Natural killer cell (primary cell): ENCODE measurements at regions not wholly inside any gene's neighbourhood (a gene's known extent, or its start where the extent isn't known, plus 50 kb on each side); places are given as distances from the start of the nearest gene placed in this dataset.
"Not testable (repeated sequence)": the region's sequence is repeated elsewhere in the genome, so short reads cannot be mapped to it uniquely, and the experiment has no call there.

Experiments
- ATAC-seq, 3 donors: fragments of 150-1000 bp in 2 of 3; fragments of 200-7000 bp in 1 of 3; cut with Tn5 transposase; 1 replicate in 1 of 3; 2 replicates in 2 of 3; pipeline ENCODE4 v1.10.0; 2021; ENCODE audit warnings: mild to moderate bottlenecking in 2 of 3, moderate library complexity in 2 of 3
- DNase-seq, 2 donors: peaks; one replicate each; pipeline versions ENCODE4 v3.0.0 to v3.0.0-alpha.2; 2013 to 2021; ENCODE audit warnings: mixed read lengths in 1 of 2
- H3K27ac ChIP-seq: one replicate; pipeline ENCODE4 v1.5.1; 2013; ENCODE audit warnings: mild to moderate bottlenecking, low read length
- H3K27me3 ChIP-seq: one replicate; pipeline ENCODE4 v1.6.1; 2013; ENCODE audit warnings: low read length; ENCODE audit not compliant: control insufficient read depth, insufficient read depth
- H3K36me3 ChIP-seq: one replicate; pipeline ENCODE4 v1.6.1; 2013; ENCODE audit warnings: low read length; ENCODE audit not compliant: control insufficient read depth, insufficient read depth
- H3K4me1 ChIP-seq: one replicate; pipeline ENCODE4 v1.6.1; 2013; ENCODE audit warnings: low read length; ENCODE audit not compliant: control insufficient read depth, insufficient read depth
- H3K4me3 ChIP-seq: one replicate; pipeline ENCODE4 v1.5.1; 2013; ENCODE audit warnings: low read length
- H3K9me3 ChIP-seq: one replicate; pipeline ENCODE4 v1.6.1; 2013; ENCODE audit warnings: low read length; ENCODE audit not compliant: control insufficient read depth, insufficient read depth
- H3K27ac Mint-ChIP-seq, 2 donors: one replicate each; pipeline ENCODE4 v1.8.0; 2022; ENCODE audit warnings: mild to moderate bottlenecking in 2 of 2, mixed read lengths in 2 of 2, moderate library complexity in 1 of 2
- H3K27me3 Mint-ChIP-seq, 2 donors: one replicate each; pipeline ENCODE4 v1.8.0; 2022; ENCODE audit warnings: low read depth in 2 of 2, mixed read lengths in 2 of 2
- H3K36me3 Mint-ChIP-seq: one replicate; pipeline ENCODE4 v1.8.0; 2022; ENCODE audit warnings: mixed read lengths
- H3K4me1 Mint-ChIP-seq, 2 donors: one replicate each; pipeline ENCODE4 v1.8.0; 2022; ENCODE audit warnings: mixed read lengths in 2 of 2
- H3K4me3 Mint-ChIP-seq: one replicate; pipeline ENCODE4 v1.8.0; 2022; ENCODE audit warnings: mild to moderate bottlenecking, moderate library complexity, mixed read lengths
- H3K9me3 Mint-ChIP-seq, 2 donors: one replicate each; pipeline ENCODE4 v1.8.0; 2022; ENCODE audit warnings: mixed read lengths in 2 of 2
- CTCF ChIP-seq: fragments of 200-600 bp; IDR thresholded peaks from one replicate; pipeline ENCODE4 v1.8.0; 2022; ENCODE audit warnings: antibody characterized with exemption
- WGBS: methylation state at CpG from one replicate; pipeline ENCODE4 v1.1.7; 2013; ENCODE audit warnings: missing lambda C conversion rate; ENCODE audit not compliant: insufficient coverage; 5-methylcytosine and 5-hydroxymethylcytosine counted together
- intact Hi-C: fragments of 100-400 bp; cut with micrococcal nuclease; formaldehyde crosslinking; loops from one replicate; pipeline ENCODE4 v1.14.2; 2022

GRCh38 chr6:804771-805170 lies 111.8 kb upstream of the EXOC2 start:
- H3K9me3 Mint-ChIP-seq = no peaks in the 10 kb centered on the region

GRCh38 chr6:804317-804716 lies 111.4 kb upstream of the EXOC2 start:
- no peaks in the 10 kb centered on the region for H3K4me1 Mint-ChIP-seq
- H3K36me3 Mint-ChIP-seq = no peaks in the 10 kb centered on the region
- no peak overlapping the region for H3K4me3 ChIP-seq
- no peaks in the 10 kb centered on the region for H3K4me1 ChIP-seq
- intact Hi-C loops = no loop called here
- peaks cover 9 to 13% of the 10 kb centered on the region in 2 donors for H3K27me3 Mint-ChIP-seq
- no peaks in the 10 kb centered on the region for H3K27me3 ChIP-seq
- no peak overlapping the region for H3K27ac Mint-ChIP-seq
- no peak for TF ChIP-seq CTCF
- no peaks in the 10 kb centered on the region for H3K9me3 Mint-ChIP-seq
- no peaks in the 10 kb centered on the region for H3K36me3 ChIP-seq
- 89% methylated on average over 13 of the region's 13 CpGs for WGBS
- H3K4me3 Mint-ChIP-seq = no peak overlapping the region
- ATAC-seq = no peak
- no peak for DNase-seq
- H3K9me3 ChIP-seq = no peaks in the 10 kb centered on the region
- H3K27ac ChIP-seq = no peak overlapping the region

More at GRCh38 chr6:804771-805170, 111.8 kb upstream of the EXOC2 start:
- no peak overlapping the region for H3K4me3 Mint-ChIP-seq
- H3K27ac Mint-ChIP-seq = no peak overlapping the region
- TF ChIP-seq CTCF = no peak
- Histone ChIP-seq H3K9me3 (no peaks in the 10 kb centered on the region), H3K4me3 (no peak overlapping the region), H3K4me1 (no peaks in the 10 kb centered on the region), H3K36me3 (no peaks in the 10 kb centered on the region), H3K27me3 (no peaks in the 10 kb centered on the region), H3K27ac (no peak overlapping the region)
- H3K27me3 Mint-ChIP-seq = peaks cover 9 to 13% of the 10 kb centered on the region in 2 donors
- no peak for DNase-seq
- ATAC-seq = no peak
- intact Hi-C loops = no loop called here
- WGBS = 90% methylated on average over 10 of the region's 10 CpGs
- no peaks in the 10 kb centered on the region for H3K4me1 Mint-ChIP-seq
- H3K36me3 Mint-ChIP-seq = no peaks in the 10 kb centered on the region

GRCh38 chr6:803191-803977 lies 110.4 kb upstream of the EXOC2 start:
- no peaks in the 10 kb centered on the region for H3K36me3 ChIP-seq
- H3K27ac ChIP-seq = no peak overlapping the region
- intact Hi-C loops = no loop called here
- DNase-seq (no peak), ATAC-seq (no peak)
- no peak for TF ChIP-seq CTCF
- no peaks in the 10 kb centered on the region for H3K9me3 ChIP-seq
- H3K27me3 ChIP-seq = no peaks in the 10 kb centered on the region
- Mint-ChIP-seq H3K27ac (no peak overlapping the region), H3K36me3 (no peaks in the 10 kb centered on the region), H3K27me3 (peaks cover 9 to 13% of the 10 kb centered on the region in 2 donors), H3K4me1 (no peaks in the 10 kb centered on the region), H3K9me3 (no peaks in the 10 kb centered on the region), H3K4me3 (no peak overlapping the region)
- H3K4me1 ChIP-seq = no peaks in the 10 kb centered on the region
- H3K4me3 ChIP-seq = no peak overlapping the region
- 78% methylated on average over 11 of the region's 11 CpGs for WGBS

- WGBS = 75% methylated on average over 9 of the region's 9 CpGs
- no peaks in the 10 kb centered on the region for H3K4me1 ChIP-seq
- Mint-ChIP-seq H3K27ac (no peak overlapping the region), H3K4me3 (no peak overlapping the region), H3K4me1 (no peaks in the 10 kb centered on the region), H3K9me3 (no peaks in the 10 kb centered on the region), H3K27me3 (peaks cover 14 to 20% of the 10 kb centered on the region in 2 donors), H3K36me3 (no peaks in the 10 kb centered on the region)
- no peak overlapping the region for H3K4me3 ChIP-seq
- H3K27me3 ChIP-seq = peaks cover 3% of the 10 kb centered on the region
- no peaks in the 10 kb centered on the region for H3K36me3 ChIP-seq
- no peaks in the 10 kb centered on the region for H3K9me3 ChIP-seq
- no peak overlapping the region for H3K27ac ChIP-seq
- intact Hi-C loops = no loop called here
- TF ChIP-seq CTCF = no peak
- ATAC-seq = no peak
- no peak for DNase-seq
These were observed 109.8 kb upstream of the EXOC2 start for GRCh38 chr6:802701-803100.

- H3K4me3 ChIP-seq, intact Hi-C loops, H3K4me1 Mint-ChIP-seq, H3K36me3 Mint-ChIP-seq, H3K27ac ChIP-seq, H3K27ac Mint-ChIP-seq, H3K9me3 ChIP-seq, H3K27me3 ChIP-seq, H3K4me3 Mint-ChIP-seq, DNase-seq, H3K9me3 Mint-ChIP-seq, H3K36me3 ChIP-seq, ATAC-seq, H3K4me1 ChIP-seq: not testable (repeated sequence)
- WGBS = 80% methylated on average over 9 of the region's 10 CpGs
- H3K27me3 Mint-ChIP-seq = peaks cover 14 to 24% of the 10 kb centered on the region in 2 donors
These were observed 109.3 kb upstream of the EXOC2 start for GRCh38 chr6:802223-802622.
